ENCODE measurements at regions not wholly inside any gene's neighbourhood (a gene's known extent, or its start where the extent isn't known, plus 50 kb on each side); places are given as distances from the start of the nearest gene placed in this dataset.

DNA sequence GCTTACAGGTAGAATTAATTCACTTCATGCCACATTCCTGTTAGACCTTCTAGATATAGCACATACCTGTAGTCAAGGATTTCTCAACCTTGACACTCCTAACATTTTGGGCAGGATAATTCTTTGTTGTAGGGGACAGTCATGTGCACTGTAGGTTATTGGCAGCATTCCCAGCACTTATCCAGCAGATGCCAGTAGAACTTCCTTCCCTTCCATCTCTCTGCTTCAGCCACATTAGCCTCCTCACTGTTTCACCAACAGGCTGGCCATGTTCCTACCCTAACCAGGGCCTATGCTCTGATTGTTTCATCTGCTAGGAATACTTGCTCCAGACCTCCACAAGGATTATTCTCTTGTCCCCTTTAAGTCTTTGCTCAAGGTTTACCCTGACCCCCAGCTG lies 68.0 kb upstream of the STAC start:
- Histone ChIP-seq H3K27me3 (ENCODE audit: low read length) (no peaks in the 10 kb centered on the region), H4K20me1 (ENCODE audit: insufficient read depth, low read depth, low read length) (no peaks in the 10 kb centered on the region), H3K9me3 (ENCODE audit: low read length) (no peaks in the 10 kb centered on the region), H3K9me2 (replicated peaks; ENCODE audit: insufficient read depth, low read length) (no peaks in the 10 kb centered on the region), H3K79me2 (ENCODE audit: low read length) (no peaks in the 10 kb centered on the region), H3K4me3 (ENCODE audit: low read length) (no peak overlapping the region), H2AFZ (ENCODE audit: low read length) (no peak overlapping the region), H3K27ac (ENCODE audit: low read length) (no peak overlapping the region), H3K4me1 (ENCODE audit: low read length) (no peaks in the 10 kb centered on the region), H3K36me3 (ENCODE audit: insufficient read depth, low read length) (no peaks in the 10 kb centered on the region), H3K4me2 (ENCODE audit: low read depth, low read length, poor library complexity, severe bottlenecking) (no peak overlapping the region), H3K9ac (ENCODE audit: low read length) (no peak overlapping the region)
- no peak for DNase-seq

DNA sequence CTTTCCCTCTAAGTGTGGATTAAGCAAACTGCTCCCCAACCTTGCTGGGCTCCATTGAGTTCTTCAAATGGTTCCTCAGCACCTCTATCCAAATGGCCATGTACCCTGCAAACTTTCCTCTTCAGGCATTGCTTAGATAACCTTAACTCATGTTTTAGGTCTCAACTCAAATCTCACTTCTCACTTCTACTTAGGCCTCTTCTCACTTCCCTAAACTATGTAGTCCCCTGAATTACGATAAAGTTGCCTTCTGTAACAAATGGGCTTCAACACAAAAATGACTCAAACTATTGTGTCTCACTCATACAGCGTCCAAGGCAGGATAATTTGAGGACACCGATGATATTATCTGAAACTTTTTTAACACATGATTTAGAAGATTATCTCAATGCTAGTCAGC lies 62.4 kb upstream of the STAC start:
- Histone ChIP-seq H3K9me3 (ENCODE audit: low read length) (no peaks in the 10 kb centered on the region), H3K4me3 (ENCODE audit: low read length) (no peak overlapping the region), H2AFZ (ENCODE audit: low read length) (no peak overlapping the region), H4K20me1 (ENCODE audit: insufficient read depth, low read depth, low read length) (no peaks in the 10 kb centered on the region), H3K4me1 (ENCODE audit: low read length) (no peaks in the 10 kb centered on the region), H3K36me3 (ENCODE audit: insufficient read depth, low read length) (no peaks in the 10 kb centered on the region), H3K27me3 (ENCODE audit: low read length) (no peaks in the 10 kb centered on the region), H3K9me2 (replicated peaks; ENCODE audit: insufficient read depth, low read length) (no peaks in the 10 kb centered on the region), H3K4me2 (ENCODE audit: low read depth, low read length, poor library complexity, severe bottlenecking) (no peak overlapping the region), H3K27ac (ENCODE audit: low read length) (no peak overlapping the region), H3K79me2 (ENCODE audit: low read length) (no peaks in the 10 kb centered on the region), H3K9ac (ENCODE audit: low read length) (no peak overlapping the region)
- no peak for DNase-seq

DNA sequence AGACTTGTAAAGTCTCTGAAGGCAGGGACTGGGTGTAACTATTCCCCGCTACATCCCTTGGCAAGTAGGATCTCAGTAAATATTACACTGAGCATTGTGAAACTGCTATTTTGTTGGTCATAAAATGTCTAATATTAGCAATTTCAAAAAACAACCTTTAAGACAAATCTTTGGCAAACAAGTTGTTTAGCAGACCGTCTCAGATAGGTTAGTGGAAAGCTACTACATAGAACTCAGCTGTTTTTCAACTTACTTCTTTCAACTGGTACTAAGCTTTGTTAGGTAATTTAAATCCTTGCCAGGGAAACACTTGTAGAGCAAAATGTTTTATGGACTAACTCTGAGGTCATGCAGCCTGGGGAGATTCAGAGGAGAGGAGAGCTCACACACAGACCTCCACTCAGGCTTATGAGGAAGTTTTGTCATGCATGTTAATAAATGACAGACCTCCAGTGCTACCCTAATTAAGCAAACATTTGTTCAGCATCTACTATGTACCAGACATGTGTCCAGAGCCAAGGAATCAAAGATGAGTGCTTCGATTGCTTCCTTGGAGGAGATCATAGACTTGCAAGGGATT lies 61.6 kb upstream of the STAC start:
- no peak for DNase-seq
- H3K9me3 ChIP-seq (ENCODE audit: low read length) = no peaks in the 10 kb centered on the region
- H3K4me1 ChIP-seq (ENCODE audit: low read length) = no peaks in the 10 kb centered on the region
- H3K27ac ChIP-seq (ENCODE audit: low read length) = no peak overlapping the region
- no peaks in the 10 kb centered on the region for H4K20me1 ChIP-seq (ENCODE audit: insufficient read depth, low read depth, low read length)
- H3K9ac ChIP-seq (ENCODE audit: low read length) = no peak overlapping the region
- no peak overlapping the region for H3K4me3 ChIP-seq (ENCODE audit: low read length)
- no peak overlapping the region for H2AFZ ChIP-seq (ENCODE audit: low read length)
- no peaks in the 10 kb centered on the region for H3K79me2 ChIP-seq (ENCODE audit: low read length)
- no peaks in the 10 kb centered on the region for H3K9me2 ChIP-seq (replicated peaks; ENCODE audit: insufficient read depth, low read length)
- no peak overlapping the region for H3K4me2 ChIP-seq (ENCODE audit: low read depth, low read length, poor library complexity, severe bottlenecking)
- H3K36me3 ChIP-seq (ENCODE audit: insufficient read depth, low read length) = no peaks in the 10 kb centered on the region
- H3K27me3 ChIP-seq (ENCODE audit: low read length) = no peaks in the 10 kb centered on the region

DNA sequence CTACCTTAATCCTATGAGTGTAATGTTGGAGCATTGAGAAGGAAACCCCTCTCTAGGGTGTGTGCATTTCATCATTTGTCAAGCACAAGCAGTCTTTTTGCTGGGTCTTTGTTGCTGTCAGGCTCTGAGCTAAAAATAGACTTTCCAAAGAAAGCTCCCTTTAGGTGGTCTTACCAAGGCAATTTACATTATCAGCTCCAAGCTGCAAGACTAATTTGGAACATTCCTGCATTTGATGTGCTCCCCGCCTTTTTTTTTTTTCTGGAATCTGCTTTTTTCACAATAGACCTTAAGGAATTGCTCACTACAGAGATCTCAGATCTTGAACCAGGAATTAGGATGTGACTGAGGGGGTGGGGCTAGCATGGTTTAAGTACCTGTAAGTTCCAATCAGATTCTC lies 60.6 kb upstream of the STAC start:
- H3K4me2 ChIP-seq (ENCODE audit: low read depth, low read length, poor library complexity, severe bottlenecking) = no peak overlapping the region
- no peaks in the 10 kb centered on the region for H3K9me2 ChIP-seq (replicated peaks; ENCODE audit: insufficient read depth, low read length)

More for the DNA sequence above, 60.6 kb upstream of the STAC start:
- Histone ChIP-seq H3K27ac (ENCODE audit: low read length) (no peak overlapping the region), H3K27me3 (ENCODE audit: low read length) (no peaks in the 10 kb centered on the region), H2AFZ (ENCODE audit: low read length) (no peak overlapping the region), H3K36me3 (ENCODE audit: insufficient read depth, low read length) (no peaks in the 10 kb centered on the region), H3K9me3 (ENCODE audit: low read length) (no peaks in the 10 kb centered on the region), H4K20me1 (ENCODE audit: insufficient read depth, low read depth, low read length) (no peaks in the 10 kb centered on the region), H3K79me2 (ENCODE audit: low read length) (no peaks in the 10 kb centered on the region), H3K4me1 (ENCODE audit: low read length) (no peaks in the 10 kb centered on the region), H3K9ac (ENCODE audit: low read length) (no peak overlapping the region), H3K4me3 (ENCODE audit: low read length) (no peak overlapping the region)
- DNase-seq = no peak

Measured in Karpas-422 (cell line).